ENCODE measurements at regions not wholly inside any gene's neighbourhood (a gene's known extent, or its start where the extent isn't known, plus 50 kb on each side); places are given as distances from the start of the nearest gene placed in this dataset.

GRCh38 chr3:78459796-78460195, 1308.0 kb downstream of the ROBO1 start:
- TF ChIP-seq EZH2 (IDR thresholded peaks at IDR 0.05; ENCODE audit: low read length) = no peak
- no peak for TF ChIP-seq CTCF (optimal IDR thresholded peaks at IDR 0.05 in 1 of 3, IDR thresholded peaks at IDR 0.05 in 1 of 3, conservative IDR thresholded peaks at IDR 0.05 in 1 of 3; ENCODE audit: extremely low read depth in 1 of 3, insufficient read depth in 2 of 3, low read length in 3 of 3)

All from keratinocyte (primary cell).